ENCODE measurements at regions not wholly inside any gene's neighbourhood (a gene's known extent, or its start where the extent isn't known, plus 50 kb on each side); places are given as distances from the start of the nearest gene placed in this dataset.

- TF ChIP-seq ARID4B (CRISPR knock-in tag; IDR thresholded peaks at IDR 0.05; ENCODE audit: borderline replicate concordance) (no peak), CBFB (CRISPR knock-in tag; IDR thresholded peaks at IDR 0.05; ENCODE audit: low read depth) (no peak), NR1H2 (CRISPR knock-in tag; IDR thresholded peaks at IDR 0.05) (no peak), ZBTB43 (CRISPR knock-in tag; IDR thresholded peaks at IDR 0.05) (no peak), SMAD4 (CRISPR knock-in tag; IDR thresholded peaks at IDR 0.05) (no peak)
These were observed 722.1 kb downstream of the LIG4 start (continued) for GRCh38 chr13:107493266-107493665.

GRCh38 chr13:107482688-107483087, 732.6 kb downstream of the LIG4 start:
- ChIA-PET CTCF (no interaction called here), POLR2A (no interaction called here)
- TF ChIP-seq FOXJ3 (CRISPR knock-in tag; IDR thresholded peaks at IDR 0.05; ENCODE audit: borderline replicate concordance) (no peak), NR1H2 (CRISPR knock-in tag; IDR thresholded peaks at IDR 0.05) (no peak), ESRRA (CRISPR knock-in tag; IDR thresholded peaks at IDR 0.05; ENCODE audit: borderline replicate concordance) (no peak), ZSCAN18 (CRISPR knock-in tag; IDR thresholded peaks at IDR 0.05) (no peak), EMX1 (CRISPR knock-in tag; IDR thresholded peaks at IDR 0.05) (no peak), ZNF317 (CRISPR knock-in tag; IDR thresholded peaks at IDR 0.05; ENCODE audit: borderline replicate concordance, low read depth) (no peak), PRRX2 (CRISPR knock-in tag; IDR thresholded peaks at IDR 0.05) (no peak)
- H3K36me3 Mint-ChIP-seq = no peaks in the 10 kb centered on the region
- H3K27me3 Mint-ChIP-seq (ENCODE audit: low read depth) = no peaks in the 10 kb centered on the region
- 0 out of 2 replicates have a peak overlapping the region, but pooled peaks have one; percentile 1 for H3K27ac Mint-ChIP-seq
- DNase-seq (ENCODE audit: low spot score) = no peak
- no peaks in the 10 kb centered on the region for H3K9me3 Mint-ChIP-seq
- 0 out of 2 replicates have a peak, but pooled peaks cover 3% of the 10 kb centered on the region for H3K4me1 Mint-ChIP-seq
- H3K4me3 Mint-ChIP-seq = no peak overlapping the region
- no peak for ATAC-seq

- H3K27ac Mint-ChIP-seq = no peak overlapping the region
- no peaks in the 10 kb centered on the region for H3K27me3 Mint-ChIP-seq (ENCODE audit: low read depth)
- no peaks in the 10 kb centered on the region for H3K36me3 Mint-ChIP-seq
- ATAC-seq = no peak
- DNase-seq (ENCODE audit: low spot score) = no peak
- ChIA-PET POLR2A (no interaction called here), CTCF (no interaction called here)
- H3K4me3 Mint-ChIP-seq = no peak overlapping the region
- no peaks in the 10 kb centered on the region for H3K9me3 Mint-ChIP-seq
- 0 out of 2 replicates have a peak, but pooled peaks cover 3% of the 10 kb centered on the region for H3K4me1 Mint-ChIP-seq
- TF ChIP-seq PRRX2 (CRISPR knock-in tag; IDR thresholded peaks at IDR 0.05) = no peak
- no peak for TF ChIP-seq ZNF396 (CRISPR knock-in tag; IDR thresholded peaks at IDR 0.05; ENCODE audit: borderline replicate concordance)
- TF ChIP-seq CREB1 (CRISPR knock-in tag; IDR thresholded peaks at IDR 0.05) = no peak
- no peak for TF ChIP-seq MXD4 (CRISPR knock-in tag; IDR thresholded peaks at IDR 0.05; ENCODE audit: borderline replicate concordance)
- no peak for TF ChIP-seq GABPB1 (CRISPR knock-in tag; IDR thresholded peaks at IDR 0.05)
- no peak for TF ChIP-seq FOXJ3 (CRISPR knock-in tag; IDR thresholded peaks at IDR 0.05; ENCODE audit: borderline replicate concordance)
- no peak for TF ChIP-seq CBFB (CRISPR knock-in tag; IDR thresholded peaks at IDR 0.05; ENCODE audit: low read depth)
- no peak for TF ChIP-seq AFF4 (CRISPR knock-in tag; IDR thresholded peaks at IDR 0.05; ENCODE audit: borderline replicate concordance)
- no peak for TF ChIP-seq ZNF219 (CRISPR knock-in tag; IDR thresholded peaks at IDR 0.05; ENCODE audit: borderline replicate concordance)
- no peak for TF ChIP-seq ATF1 (CRISPR knock-in tag; IDR thresholded peaks at IDR 0.05)
- TF ChIP-seq ZNF423 (CRISPR knock-in tag; IDR thresholded peaks at IDR 0.05) = no peak
- no peak for TF ChIP-seq JUN (CRISPR knock-in tag; IDR thresholded peaks at IDR 0.05)
- no peak for TF ChIP-seq KAT7 (CRISPR knock-in tag; IDR thresholded peaks at IDR 0.05; ENCODE audit: borderline replicate concordance)
- no peak for TF ChIP-seq OVOL2 (CRISPR knock-in tag; IDR thresholded peaks at IDR 0.05; ENCODE audit: borderline replicate concordance)
- TF ChIP-seq RELA (CRISPR knock-in tag; IDR thresholded peaks at IDR 0.05; ENCODE audit: borderline replicate concordance) = no peak
These were observed 735.2 kb downstream of the LIG4 start for GRCh38 chr13:107480130-107480529.
